HL-60 (cell line): ENCODE measurements at regions not wholly inside any gene's neighbourhood (a gene's known extent, or its start where the extent isn't known, plus 50 kb on each side); places are given as distances from the start of the nearest gene placed in this dataset.

Source experiments
- GABPA ChIP-seq: IDR thresholded peaks from 2 replicates; pipeline ENCODE4 v1.6.1; 2012; ENCODE audit warnings: low read depth
- POLR2AphosphoS5 ChIP-seq: IDR thresholded peaks from 2 replicates; pipeline ENCODE4 v1.6.1; 2012; ENCODE audit warnings: low read depth
- TF ChIP-seq, protein P1 (sequence below): IDR thresholded peaks from one replicate; pipeline ENCODE4 v1.5.1; 2011; ENCODE audit warnings: low read length, control low read depth, inconsistent platforms; ENCODE audit not compliant: insufficient read depth
- TF ChIP-seq, protein P2 (sequence below): IDR thresholded peaks from 2 replicates; pipeline ENCODE4 v1.6.1; 2012; ENCODE audit warnings: low read depth; ENCODE audit not compliant: insufficient replicate concordance

- TF ChIP-seq, protein P1, sequence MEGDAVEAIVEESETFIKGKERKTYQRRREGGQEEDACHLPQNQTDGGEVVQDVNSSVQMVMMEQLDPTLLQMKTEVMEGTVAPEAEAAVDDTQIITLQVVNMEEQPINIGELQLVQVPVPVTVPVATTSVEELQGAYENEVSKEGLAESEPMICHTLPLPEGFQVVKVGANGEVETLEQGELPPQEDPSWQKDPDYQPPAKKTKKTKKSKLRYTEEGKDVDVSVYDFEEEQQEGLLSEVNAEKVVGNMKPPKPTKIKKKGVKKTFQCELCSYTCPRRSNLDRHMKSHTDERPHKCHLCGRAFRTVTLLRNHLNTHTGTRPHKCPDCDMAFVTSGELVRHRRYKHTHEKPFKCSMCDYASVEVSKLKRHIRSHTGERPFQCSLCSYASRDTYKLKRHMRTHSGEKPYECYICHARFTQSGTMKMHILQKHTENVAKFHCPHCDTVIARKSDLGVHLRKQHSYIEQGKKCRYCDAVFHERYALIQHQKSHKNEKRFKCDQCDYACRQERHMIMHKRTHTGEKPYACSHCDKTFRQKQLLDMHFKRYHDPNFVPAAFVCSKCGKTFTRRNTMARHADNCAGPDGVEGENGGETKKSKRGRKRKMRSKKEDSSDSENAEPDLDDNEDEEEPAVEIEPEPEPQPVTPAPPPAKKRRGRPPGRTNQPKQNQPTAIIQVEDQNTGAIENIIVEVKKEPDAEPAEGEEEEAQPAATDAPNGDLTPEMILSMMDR = no peak
- TF ChIP-seq GABPA = no peak
- no peak for TF ChIP-seq POLR2AphosphoS5
- TF ChIP-seq, protein P2, sequence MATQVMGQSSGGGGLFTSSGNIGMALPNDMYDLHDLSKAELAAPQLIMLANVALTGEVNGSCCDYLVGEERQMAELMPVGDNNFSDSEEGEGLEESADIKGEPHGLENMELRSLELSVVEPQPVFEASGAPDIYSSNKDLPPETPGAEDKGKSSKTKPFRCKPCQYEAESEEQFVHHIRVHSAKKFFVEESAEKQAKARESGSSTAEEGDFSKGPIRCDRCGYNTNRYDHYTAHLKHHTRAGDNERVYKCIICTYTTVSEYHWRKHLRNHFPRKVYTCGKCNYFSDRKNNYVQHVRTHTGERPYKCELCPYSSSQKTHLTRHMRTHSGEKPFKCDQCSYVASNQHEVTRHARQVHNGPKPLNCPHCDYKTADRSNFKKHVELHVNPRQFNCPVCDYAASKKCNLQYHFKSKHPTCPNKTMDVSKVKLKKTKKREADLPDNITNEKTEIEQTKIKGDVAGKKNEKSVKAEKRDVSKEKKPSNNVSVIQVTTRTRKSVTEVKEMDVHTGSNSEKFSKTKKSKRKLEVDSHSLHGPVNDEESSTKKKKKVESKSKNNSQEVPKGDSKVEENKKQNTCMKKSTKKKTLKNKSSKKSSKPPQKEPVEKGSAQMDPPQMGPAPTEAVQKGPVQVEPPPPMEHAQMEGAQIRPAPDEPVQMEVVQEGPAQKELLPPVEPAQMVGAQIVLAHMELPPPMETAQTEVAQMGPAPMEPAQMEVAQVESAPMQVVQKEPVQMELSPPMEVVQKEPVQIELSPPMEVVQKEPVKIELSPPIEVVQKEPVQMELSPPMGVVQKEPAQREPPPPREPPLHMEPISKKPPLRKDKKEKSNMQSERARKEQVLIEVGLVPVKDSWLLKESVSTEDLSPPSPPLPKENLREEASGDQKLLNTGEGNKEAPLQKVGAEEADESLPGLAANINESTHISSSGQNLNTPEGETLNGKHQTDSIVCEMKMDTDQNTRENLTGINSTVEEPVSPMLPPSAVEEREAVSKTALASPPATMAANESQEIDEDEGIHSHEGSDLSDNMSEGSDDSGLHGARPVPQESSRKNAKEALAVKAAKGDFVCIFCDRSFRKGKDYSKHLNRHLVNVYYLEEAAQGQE = no peak
Measured at GRCh38 chr14:101236496-101237251, 324.6 kb upstream of the DIO3 start.
